NCI-H69 (cell line): ENCODE measurements at regions not wholly inside any gene's neighbourhood (a gene's known extent, or its start where the extent isn't known, plus 50 kb on each side); places are given as distances from the start of the nearest gene placed in this dataset.
A peak's percentile ranks its signal among the peaks of the same experiment; 100 is the strongest.

Experiments
- DNase-seq: peaks from one replicate; lab custom pipeline; 2025; lab: John Stamatoyannopoulos, UW

DNA sequence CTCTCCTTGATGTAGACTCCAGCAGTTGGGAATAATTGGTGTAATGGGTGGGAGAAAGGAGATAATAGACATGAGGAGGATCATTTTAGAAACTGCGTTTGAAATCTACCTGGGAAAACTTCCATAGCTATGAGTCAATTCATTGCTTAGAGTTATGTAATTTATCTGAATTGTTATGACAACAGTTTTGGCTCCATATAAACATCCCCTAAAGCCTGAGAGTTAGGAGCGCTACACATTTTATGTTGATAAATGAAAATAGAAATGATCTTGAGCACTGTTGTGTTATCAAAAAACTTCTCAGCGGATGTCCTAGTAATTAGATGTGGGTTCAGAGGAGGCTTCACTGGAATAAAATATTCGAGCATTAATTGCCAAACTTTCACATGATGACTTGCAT is 573.4 kb downstream of the TSN start:
- DNase-seq = no peak

DNA sequence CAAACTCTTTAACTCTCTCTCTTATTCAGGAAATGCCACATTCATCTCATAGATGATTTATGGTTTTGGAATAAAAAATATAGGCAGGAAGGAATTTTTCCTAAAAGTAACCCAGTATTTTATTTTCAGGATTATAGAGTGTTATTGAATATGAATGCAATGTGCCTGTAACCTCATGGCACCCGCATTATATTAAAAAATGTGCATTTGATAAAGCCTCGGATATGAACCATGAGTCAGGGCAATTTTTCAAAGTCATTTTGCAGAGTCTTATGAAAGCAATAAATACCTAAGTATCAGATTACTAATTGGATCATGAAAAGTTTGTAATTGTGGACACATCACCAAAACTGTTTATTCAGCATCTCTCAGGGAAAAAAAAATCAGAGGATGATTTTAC is 573.8 kb downstream of the TSN start:
- no peak for DNase-seq

DNA sequence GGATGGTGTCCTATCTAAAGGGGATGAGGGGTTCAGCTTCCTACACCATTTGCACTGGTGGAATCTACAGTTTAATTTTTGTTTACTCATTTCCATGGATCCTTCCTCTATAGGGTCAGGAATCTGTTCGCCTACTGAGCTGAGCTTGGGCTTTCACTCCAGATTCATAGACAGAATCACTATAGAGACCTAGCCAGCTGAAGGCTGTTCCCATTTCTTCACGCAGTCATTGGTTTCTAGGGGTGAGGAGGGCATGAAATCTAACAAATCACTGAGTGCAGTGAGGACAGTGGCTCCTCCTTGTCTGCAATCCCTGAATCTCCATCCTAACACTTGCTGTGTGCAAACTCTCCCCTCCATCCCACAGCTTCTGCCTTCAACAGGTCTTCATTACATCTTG is 578.5 kb downstream of the TSN start:
- no peak for DNase-seq

DNA sequence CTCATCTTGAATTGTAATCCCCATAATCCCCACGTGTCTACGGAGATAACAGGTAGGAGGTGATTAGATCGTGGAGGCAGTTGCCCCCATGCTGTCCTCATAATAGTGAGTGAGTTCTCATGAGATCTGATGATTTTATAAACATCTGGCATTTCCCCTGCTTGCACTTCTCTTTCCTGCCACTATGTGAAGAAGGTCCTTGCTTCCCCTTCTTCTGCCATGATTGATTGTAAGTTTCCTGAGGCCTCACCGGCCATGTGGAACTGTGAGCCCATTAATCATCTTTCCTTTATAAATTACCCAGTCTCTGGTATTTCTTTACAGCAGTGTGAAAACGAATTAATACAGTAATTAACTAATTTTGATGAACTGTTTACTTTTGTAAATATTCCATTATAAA is 582.5 kb downstream of the TSN start:
- DNase-seq = no peak

DNA sequence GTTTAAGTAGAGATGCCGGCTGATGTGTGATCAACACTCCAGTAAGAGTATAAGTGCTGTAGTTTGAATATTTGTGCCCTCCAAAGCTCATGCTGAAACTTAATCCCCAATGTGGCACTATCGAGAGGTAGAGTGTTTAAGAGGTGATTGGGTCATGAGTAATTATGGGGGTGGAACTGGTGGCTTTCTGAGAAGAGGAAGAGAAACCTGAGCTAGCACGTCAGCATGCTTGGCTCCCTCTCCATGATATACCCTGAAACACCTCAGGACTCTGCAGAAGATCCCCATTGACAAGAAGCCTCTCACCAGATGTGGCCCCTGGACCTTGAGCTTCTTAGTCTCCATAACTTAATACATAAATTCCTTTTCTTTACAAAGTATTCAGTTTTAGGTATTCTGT is 584.8 kb downstream of the TSN start:
- DNase-seq = no peak

DNA sequence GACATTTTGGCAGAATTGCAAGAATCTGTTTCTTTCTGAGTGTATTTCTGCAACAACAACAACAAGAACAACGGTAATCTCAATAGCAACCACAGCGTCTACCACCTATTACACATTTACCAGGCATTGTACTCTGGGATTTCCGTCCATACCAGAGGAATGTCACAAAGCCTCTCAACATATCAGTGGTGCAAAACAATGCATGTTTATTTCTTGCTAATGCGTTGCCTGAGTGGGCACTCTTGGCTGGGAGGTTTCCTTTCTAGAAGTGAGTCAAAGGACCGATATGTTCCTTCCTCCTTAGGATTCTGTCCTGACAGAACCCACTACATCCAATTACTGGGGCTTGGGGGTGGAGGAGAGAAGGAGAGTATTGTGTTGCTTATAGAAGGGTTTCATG is 585.6 kb downstream of the TSN start:
- DNase-seq = no peak

DNA sequence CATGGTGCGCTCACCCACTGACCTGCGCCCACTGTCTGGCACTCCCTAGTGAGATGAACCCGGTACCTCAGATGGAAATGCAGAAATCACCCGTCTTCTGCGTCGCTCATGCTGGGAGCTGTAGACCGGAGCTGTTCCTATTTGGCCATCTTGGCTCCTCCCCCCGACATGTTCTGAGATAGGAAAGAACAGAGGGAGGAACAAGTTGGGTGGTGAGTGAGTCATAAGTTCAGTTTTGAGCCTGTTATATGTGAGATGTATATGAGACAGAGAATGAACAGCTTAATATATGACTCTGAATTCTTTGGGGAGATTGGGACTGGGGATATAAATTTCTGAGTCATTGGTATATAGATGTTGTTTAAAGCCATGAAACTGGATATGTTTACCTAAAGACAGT is 596.7 kb downstream of the TSN start:
- DNase-seq = peak; percentile 1

DNA sequence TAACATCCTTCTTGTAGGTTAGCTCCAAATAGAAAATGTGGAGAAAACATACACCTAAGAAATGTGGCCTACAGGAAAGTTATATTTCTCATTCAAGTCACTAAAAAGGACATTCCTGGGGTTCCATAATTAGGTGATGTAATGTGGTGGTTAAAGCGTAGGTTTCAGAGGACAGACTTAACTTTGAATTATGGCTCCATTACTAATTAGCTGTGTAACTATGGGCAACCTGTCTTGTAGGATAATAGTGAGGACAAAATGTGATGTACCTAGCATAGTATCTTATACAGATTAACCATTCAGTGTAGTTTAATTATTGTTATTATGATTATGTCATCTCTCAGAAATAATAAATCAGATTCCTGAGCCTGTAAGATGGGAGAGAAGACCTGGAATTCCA is 602.5 kb downstream of the TSN start:
- no peak for DNase-seq

DNA sequence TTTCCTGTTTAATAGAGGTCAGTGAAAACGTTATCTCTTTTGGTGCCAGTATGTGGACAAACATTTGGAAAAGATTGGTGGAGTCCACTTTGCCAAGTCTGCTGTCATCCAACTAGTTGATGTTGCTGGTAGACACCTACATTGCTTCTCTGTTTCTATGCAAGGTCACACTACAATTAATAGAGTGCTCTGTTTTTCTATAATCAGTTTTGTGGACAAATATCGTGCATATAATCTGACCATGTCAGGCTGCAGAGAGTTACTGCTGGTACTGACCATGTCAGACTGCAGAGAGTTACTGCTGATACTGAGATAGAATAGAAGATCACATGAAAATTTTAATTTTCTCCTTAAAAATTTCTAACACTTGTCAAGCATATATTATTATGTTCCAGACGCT is 603.3 kb downstream of the TSN start:
- DNase-seq = no peak

DNA sequence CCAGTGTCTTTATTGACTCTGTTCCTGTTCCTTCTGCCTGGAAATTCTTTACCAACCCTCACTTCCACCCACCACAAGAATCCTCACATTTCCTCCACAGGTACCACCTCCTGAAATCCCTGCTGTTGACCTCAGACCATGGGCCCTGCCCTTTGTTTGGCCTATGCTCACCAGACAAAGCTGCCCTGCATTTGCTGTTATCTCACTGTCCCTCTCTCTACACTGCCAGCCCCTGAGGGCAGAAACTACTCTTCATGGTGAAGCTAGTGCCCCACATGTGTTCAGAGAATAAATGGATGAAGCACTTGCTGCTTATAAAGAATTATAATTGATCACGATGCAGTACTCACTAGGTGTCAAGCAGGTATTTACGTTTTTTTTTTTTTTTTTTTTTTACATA is 608.4 kb downstream of the TSN start:
- no peak for DNase-seq

DNA sequence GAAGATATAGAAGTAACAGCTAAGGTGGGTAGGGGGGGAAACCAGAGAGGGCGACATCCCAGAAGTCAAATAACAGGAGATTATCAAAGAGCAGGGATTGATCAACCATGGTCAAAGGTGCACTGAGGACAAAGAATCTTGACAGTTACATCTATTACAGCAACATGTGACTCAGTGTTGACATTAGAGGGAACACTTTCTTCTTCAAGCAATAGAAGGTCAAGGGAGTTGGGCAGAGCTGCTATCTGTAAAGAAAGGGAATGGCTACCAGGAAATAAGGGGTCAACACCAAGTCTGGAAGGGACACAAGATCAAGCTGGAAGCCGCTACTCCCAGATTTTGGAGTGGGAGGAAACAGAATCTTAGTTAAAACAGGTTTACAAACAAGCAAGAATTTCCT is 611.0 kb downstream of the TSN start:
- DNase-seq = no peak

DNA sequence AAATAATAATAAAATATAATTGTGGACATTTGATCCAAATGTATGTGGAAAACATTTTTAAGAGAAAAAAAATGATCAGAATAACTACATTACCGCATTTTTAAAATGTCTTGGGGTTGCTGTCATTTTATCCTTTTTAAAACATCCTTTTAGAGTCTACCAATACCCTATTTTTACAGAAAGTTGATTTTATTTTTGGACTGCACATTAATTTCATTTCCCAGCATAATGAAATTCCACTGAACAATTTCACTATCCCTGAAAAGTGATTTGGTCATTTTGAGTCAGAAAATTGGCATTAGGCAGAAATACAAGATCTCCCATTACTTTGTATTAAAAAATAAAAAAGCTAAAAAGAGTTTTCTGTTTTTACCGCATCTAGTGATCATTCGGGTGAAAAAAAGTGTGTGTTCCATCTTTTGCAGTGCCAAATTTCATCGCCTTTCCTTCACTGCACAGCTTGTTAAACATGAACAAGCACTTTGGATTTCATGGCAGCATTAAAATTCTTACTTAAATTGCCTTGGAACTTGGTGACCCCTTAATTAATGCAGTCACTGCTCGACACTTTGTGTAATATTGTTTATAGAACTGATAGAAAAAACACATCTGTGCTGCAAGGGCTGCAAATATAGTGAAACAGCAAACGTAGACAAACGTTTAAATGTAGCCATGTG is 611.7 kb downstream of the TSN start:
- no peak for DNase-seq

DNA sequence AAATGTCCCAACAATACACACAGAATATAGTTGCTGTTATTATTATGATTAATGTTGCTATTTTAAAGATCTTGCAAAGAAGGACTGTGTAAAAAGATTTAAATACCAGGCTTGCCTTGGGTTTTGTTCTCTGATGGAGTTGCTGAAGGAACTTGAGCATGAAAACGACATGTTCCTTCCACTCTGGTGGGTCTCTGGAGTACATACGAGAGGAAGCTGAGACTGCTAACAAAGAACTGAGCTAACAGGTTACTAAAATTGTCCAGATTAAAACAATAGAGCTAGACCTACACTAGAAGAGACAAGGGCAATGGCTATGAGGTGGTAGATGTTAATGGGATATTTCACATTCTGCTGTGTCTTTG is 612.2 kb downstream of the TSN start:
- DNase-seq = no peak

DNA sequence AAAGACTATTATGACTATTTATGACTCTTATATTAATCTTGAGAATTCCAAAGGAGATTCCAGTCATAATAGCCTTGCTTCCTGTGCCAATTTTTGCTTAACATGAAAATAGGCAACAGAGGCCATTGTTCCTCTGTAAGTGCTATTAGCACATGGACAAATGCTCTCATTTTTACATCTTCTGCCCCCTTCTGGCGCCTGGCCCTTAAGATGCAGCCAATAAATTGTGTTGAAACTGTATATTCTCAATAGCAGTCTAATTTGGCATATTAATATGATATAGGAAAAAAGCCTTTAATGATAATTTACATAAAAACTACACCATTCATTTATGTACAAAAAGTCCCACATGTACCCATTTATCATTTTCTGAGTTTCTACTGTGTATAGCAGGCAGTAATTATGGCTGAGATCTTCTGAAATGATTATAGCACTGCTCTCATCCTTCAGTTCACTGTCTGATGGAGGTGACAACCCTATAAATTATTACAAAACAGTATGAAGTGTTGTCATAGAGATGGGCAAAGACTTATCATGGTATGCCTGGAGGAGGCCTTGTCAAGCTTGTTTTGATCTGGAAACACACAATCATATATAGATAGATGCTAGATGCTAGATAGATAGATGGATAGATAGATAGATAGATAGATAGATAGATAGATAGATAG is 613.3 kb downstream of the TSN start:
- no peak for DNase-seq

DNA sequence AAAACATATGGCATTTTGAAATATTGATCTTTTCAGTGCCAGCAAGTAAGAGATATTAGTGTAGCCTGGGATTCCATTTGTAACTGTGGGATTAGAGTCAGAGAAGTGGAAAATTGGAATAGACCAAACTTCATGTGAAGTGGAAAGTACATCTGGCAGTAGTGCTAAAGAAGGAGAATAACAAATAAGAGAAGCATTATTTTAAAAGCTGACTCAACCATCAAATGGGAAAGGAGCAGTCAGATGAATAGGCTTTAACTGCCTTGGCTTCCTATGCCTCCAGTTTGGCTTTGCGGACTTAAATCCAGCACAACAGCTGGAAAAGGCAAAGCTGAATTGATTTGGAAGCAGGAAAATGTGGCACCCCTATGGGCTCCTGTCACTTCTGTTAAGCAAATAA is 623.1 kb downstream of the TSN start:
- DNase-seq = no peak

DNA sequence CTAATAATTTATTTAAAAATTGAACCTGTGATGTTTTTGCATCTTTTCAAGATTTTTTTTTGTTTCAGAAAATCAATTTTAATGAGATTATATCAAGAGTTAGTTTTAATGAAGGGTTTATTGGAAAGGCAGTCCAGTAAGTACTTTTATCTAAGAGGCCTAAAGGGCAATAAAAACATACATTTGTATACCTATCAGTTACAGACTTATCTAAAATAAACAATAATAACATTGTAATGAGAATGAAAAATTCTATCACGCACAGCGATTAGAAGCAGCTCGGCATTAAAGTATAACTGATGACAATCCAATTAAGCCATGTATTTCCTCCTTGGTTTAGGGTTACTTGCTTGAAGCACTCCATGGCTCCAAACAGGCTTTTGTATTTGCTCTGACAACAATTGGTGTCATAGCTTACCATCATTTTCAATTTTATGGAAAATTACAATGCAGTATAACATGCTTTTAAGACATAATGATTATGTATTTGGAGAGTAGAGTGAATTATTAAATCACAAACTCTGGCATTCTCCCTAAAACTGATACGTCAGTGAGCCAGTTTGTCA is 629.4 kb downstream of the TSN start:
- DNase-seq = no peak

DNA sequence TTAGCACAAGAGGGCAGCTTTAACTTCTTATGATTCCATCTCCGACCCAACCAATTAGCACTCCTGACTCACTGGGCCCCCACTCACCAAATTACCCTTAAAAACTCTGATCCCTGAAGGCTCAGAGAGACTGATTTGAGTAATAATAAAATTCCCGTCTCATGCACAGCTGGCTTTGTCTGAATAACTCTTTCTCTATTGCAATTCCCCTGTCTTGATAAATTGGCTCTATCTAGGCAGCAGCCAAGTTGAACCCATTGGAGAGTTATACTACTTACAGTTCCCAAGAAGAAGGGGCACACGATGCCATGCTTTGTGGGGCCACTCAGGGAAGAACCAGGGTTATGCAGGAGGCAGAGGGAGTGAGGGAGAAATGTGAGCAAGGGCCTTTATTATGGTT is 632.8 kb downstream of the TSN start:
- no peak for DNase-seq

DNA sequence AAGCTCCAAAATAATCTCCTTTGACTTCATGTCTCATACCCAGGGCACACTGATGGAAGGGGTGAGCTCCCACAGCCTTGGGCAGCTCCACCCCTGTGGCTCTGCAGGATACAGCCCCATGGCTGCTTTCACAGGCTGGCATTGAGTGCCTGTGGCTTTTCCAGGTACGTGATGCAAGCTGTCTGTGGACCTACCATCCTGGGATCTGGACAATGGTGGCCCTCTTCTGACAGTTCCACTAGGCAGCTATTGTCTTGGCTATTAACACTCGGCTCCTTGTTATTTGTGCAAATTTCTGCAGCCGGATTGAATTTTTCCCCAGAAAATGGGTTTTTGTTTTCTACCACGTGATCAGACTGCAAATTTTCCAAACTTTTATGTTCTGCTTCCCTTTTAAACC is 634.2 kb downstream of the TSN start:
- no peak for DNase-seq

DNA sequence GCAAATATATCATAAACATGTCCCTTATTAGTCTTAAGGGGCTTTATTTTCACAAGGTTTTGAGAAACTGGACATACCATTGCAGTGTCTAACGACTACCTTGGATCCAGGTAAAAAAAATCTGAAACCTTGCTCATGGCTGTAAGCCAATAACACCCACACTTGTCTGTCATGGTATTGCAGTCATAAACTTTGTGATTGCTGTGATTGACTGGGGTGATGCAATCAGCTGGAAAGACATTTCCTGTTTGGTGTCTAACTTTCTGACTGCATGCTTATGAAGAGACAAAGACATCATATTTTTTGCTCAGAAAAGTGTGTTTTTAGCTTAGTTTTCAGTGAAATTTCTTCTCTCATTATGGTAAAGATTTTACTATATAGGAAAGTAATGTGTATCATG is 635.0 kb downstream of the TSN start:
- DNase-seq = no peak

DNA sequence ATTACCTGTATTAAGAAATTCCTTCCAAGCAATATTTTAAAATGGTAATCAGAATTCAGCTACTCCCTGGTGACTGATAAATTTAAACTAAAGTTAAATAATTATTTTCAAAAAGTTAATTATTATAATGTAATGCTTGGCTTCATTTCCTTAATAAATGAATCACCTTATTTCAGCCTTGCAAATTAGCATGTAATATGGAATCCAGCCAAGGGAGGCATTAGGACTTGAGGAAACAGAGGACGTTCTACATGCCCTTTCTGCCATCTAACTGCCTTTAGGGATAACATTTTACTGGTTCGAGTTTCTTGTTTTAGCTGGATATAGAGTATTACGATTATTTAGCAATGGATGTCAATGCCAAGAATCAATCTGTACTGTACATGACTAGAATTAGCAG is 636.3 kb downstream of the TSN start:
- DNase-seq = no peak

DNA sequence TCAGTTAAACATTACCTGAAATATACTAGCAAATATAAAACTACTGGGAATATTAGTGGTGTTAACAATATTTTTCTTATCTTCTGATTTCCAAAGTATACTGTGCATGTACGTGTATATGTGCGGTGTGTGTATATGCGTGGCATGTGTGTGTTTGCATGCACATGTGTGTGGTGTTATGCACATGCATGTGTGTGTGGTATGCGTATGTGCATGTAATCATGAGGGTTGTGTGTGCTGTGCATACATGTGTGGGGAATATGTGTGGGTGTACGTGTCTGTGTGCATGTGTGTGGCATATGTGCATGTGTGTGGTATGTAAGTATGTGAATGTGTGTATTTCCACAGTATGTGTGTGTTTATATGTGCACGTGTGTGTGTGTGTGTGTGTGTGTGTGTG is 640.2 kb downstream of the TSN start:
- DNase-seq = no peak

DNA sequence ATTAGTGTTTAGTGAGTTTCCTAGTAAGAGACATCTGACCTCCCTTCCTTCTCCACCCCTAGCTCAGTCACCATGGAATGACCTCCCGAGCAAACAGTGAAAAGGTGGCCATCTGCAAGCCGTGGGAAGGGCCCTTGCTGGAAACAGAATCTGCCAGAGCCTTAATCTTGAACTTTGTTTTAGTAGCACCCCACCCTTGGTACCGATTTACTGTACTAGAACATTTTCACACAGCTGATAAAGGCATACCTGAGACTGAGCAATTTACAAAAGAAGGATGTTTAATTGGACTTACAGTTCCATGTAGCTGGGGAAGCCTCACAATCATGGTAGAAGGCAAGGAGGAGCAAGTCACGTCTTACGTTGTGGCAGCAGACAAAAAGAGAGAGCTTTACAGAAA is 655.8 kb downstream of the TSN start:
- DNase-seq = no peak

DNA sequence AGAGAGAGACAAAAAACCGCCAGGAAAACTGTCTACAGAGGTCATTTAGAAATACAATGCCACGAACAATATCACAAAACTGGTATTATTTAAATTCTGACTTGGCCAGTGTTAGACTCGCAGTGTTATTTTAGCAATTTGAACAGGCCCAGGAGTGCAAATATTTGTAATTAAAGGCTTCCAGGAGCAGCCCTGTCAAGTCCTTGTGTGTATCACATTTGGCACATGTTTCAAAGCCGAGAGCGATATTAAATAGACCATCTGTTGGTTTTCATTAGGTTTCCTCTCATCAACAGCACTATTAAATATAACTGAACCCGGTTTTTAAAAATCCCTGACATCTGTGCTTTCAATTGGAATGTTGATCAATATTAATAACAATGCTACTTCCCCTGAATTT is 656.9 kb downstream of the TSN start:
- no peak for DNase-seq

DNA sequence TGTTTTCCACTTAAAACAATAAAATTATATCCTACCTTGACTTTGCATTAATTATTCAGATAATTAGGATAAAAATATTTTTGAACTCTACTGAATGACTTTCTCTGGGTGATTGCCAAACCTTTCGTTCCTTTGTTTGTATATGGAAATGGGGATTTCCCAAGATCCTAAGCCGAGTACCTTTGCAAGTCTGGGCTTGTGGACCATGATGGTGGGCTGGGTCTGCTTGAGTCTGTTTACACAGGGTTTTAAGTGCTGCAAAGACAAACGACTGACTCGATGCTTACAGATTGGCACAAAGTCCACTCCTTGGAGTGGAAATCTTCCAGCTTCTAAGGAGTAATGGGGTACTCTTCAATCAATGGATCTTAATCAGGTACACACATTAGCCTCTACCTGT is 659.5 kb downstream of the TSN start:
- DNase-seq = peak; percentile 1
